Left ventricle myocardium inferior (tissue), 1 donor: ENCODE measurements at regions not wholly inside any gene's neighbourhood (a gene's known extent, or its start where the extent isn't known, plus 50 kb on each side); places are given as distances from the start of the nearest gene placed in this dataset.

Source experiments
- DNase-seq: peaks from one replicate; pipeline ENCODE4 v3.0.0-alpha.2; 2020
- H3K27ac ChIP-seq: fragments of 200-600 bp; replicated peaks from 2 replicates; pipeline ENCODE4 v1.8.0; 2021
- H3K27me3 ChIP-seq: fragments of 200-600 bp; 2 replicates; pipeline ENCODE4 v1.8.0; 2021; ENCODE audit warnings: low read depth
- H3K36me3 ChIP-seq: fragments of 200-600 bp; 2 replicates; pipeline ENCODE4 v1.8.0; 2021
- H3K4me1 ChIP-seq: fragments of 200-600 bp; 2 replicates; pipeline ENCODE4 v1.8.0; 2021
- H3K4me3 ChIP-seq: fragments of 200-600 bp; 2 replicates; pipeline ENCODE4 v1.8.0; 2021; ENCODE audit warnings: mild to moderate bottlenecking, moderate library complexity
- H3K9me3 ChIP-seq: fragments of 200-600 bp; replicated peaks from 2 replicates; pipeline ENCODE4 v1.8.0; 2021
- intact Hi-C: fragments of 100-400 bp; cut with micrococcal nuclease; formaldehyde crosslinking; loops from one replicate; pipeline ENCODE4 v1.11.0; 2022
- TF ChIP-seq, protein P1 (sequence below): fragments of 200-600 bp; IDR thresholded peaks from 2 replicates; pipeline ENCODE4 v1.8.0; 2021; ENCODE audit warnings: antibody characterized with exemption, mild to moderate bottlenecking, borderline replicate concordance
- donor health status: DM: no; HTN: yes; CAD: no; lungs with severe emphysema.

GRCh38 chr6:8191629-8192028 lies 89.3 kb upstream of the EEF1E1 start:
- intact Hi-C loops, result no loop called here
- TF ChIP-seq, protein P1, sequence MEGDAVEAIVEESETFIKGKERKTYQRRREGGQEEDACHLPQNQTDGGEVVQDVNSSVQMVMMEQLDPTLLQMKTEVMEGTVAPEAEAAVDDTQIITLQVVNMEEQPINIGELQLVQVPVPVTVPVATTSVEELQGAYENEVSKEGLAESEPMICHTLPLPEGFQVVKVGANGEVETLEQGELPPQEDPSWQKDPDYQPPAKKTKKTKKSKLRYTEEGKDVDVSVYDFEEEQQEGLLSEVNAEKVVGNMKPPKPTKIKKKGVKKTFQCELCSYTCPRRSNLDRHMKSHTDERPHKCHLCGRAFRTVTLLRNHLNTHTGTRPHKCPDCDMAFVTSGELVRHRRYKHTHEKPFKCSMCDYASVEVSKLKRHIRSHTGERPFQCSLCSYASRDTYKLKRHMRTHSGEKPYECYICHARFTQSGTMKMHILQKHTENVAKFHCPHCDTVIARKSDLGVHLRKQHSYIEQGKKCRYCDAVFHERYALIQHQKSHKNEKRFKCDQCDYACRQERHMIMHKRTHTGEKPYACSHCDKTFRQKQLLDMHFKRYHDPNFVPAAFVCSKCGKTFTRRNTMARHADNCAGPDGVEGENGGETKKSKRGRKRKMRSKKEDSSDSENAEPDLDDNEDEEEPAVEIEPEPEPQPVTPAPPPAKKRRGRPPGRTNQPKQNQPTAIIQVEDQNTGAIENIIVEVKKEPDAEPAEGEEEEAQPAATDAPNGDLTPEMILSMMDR, result no peak
- H3K27me3 ChIP-seq, result peaks cover 22% of the 10 kb centered on the region
- no peak for DNase-seq
- H3K27ac ChIP-seq, result no peak overlapping the region
- no peak overlapping the region for H3K4me3 ChIP-seq
- H3K9me3 ChIP-seq, result no peaks in the 10 kb centered on the region
- H3K4me1 ChIP-seq, result no peaks in the 10 kb centered on the region
- H3K36me3 ChIP-seq, result no peaks in the 10 kb centered on the region

- H3K4me1 ChIP-seq, result peaks cover 13% of the 10 kb centered on the region
- H3K27me3 ChIP-seq, result peaks cover 15% of the 10 kb centered on the region
- no peak overlapping the region for H3K4me3 ChIP-seq
- H3K27ac ChIP-seq, result no peak overlapping the region
- TF ChIP-seq, protein P1, result no peak
- intact Hi-C loops, result no loop called here
- no peaks in the 10 kb centered on the region for H3K36me3 ChIP-seq
- no peaks in the 10 kb centered on the region for H3K9me3 ChIP-seq
- no peak for DNase-seq
These were observed 84.9 kb upstream of the EEF1E1 start for GRCh38 chr6:8187209-8187608.

DNA sequence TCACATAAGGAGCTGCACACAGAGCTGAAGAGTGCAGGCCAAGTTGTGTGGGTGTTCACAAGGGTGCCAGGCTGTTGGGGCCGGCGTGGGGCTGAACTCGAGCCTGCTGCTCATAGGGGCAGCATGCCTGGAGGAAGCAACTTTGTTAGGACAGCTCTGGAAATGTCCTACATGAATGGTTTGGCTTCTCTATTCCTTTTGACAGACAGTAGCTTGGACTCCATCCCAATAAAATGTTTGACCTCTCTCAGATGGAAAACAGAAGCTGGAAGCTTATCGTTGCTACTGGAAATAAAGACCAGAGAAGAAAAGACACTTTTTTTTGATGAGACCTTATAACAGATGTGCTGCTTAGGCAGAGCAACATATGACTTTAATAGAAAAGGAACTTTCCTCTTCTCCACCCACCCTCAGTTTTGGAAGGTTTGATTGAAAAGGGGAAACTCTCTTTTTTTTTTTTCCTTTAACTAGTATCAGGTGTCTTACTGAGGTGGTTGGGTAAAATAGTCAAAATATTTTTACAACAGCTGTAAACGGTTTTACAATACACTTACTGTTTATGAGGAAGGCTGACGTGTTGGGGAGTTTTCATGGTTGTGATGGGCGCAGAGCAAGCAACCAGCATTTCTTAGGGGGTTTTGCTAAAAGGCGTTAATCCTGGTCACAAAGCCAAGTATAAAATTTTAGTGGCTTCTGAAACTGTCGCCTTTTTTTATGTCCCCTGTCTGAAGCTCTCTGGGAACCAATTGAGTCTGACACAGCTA lies 80.7 kb upstream of the EEF1E1 start:
- H3K4me1 ChIP-seq, result peaks cover 15% of the 10 kb centered on the region
- no peak for DNase-seq
- H3K27ac ChIP-seq, result no peak overlapping the region
- H3K27me3 ChIP-seq, result peaks cover 5% of the 10 kb centered on the region
- TF ChIP-seq, protein P1, result no peak
- intact Hi-C loops, result no loop called here
- no peaks in the 10 kb centered on the region for H3K9me3 ChIP-seq
- no peak overlapping the region for H3K4me3 ChIP-seq
- H3K36me3 ChIP-seq, result no peaks in the 10 kb centered on the region

DNA sequence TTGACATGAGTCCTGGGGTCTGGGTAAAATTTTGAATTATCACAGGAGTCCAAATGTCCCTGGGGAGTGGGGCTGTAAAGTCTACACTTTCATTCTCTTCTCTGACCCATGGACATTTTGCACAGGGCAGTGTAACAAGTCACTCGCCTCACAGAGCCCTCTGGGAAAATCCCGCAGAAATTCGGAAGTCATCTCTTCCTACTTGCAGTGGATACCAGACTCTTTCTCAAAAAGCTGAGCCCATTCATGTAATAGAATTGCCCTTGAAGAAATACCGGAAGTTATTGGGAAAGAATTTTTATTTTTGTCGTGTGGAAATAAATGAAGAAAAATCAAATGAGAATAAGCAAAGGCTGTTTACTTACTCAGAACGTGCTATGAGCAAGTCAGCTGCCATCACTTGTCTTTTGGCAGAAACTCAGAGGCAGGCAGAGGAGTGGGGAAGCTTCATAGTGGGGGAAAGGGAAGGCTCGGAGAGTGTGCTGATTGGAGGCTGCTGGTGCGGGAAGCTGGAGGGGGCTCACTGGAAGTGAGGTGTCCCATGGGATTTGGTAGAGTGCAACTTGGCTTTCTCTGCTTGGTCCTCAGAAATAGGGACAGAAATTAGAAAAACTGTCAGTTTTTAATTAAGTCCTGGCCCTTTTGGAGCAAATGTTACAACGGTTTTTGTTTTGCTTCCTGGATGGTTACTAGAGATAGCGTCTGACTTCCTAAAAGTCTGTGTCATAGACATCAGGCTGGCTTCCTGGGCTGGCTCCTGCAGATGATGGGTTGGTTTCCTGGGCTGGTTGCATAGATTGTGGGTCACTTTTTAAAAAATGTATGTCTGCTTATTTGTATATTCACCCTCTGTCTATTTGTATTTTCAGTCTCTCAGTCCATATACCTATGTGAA lies 79.8 kb upstream of the EEF1E1 start:
- no peak overlapping the region for H3K27ac ChIP-seq
- TF ChIP-seq, protein P1, result no peak
- H3K4me3 ChIP-seq, result peak overlapping the region; percentile 15
- H3K4me1 ChIP-seq, result peaks cover 15% of the 10 kb centered on the region
- H3K9me3 ChIP-seq, result no peaks in the 10 kb centered on the region
- no peaks in the 10 kb centered on the region for H3K36me3 ChIP-seq
- H3K27me3 ChIP-seq, result peaks cover 5% of the 10 kb centered on the region
- intact Hi-C loops, result no loop called here
- DNase-seq, result no peak

DNA sequence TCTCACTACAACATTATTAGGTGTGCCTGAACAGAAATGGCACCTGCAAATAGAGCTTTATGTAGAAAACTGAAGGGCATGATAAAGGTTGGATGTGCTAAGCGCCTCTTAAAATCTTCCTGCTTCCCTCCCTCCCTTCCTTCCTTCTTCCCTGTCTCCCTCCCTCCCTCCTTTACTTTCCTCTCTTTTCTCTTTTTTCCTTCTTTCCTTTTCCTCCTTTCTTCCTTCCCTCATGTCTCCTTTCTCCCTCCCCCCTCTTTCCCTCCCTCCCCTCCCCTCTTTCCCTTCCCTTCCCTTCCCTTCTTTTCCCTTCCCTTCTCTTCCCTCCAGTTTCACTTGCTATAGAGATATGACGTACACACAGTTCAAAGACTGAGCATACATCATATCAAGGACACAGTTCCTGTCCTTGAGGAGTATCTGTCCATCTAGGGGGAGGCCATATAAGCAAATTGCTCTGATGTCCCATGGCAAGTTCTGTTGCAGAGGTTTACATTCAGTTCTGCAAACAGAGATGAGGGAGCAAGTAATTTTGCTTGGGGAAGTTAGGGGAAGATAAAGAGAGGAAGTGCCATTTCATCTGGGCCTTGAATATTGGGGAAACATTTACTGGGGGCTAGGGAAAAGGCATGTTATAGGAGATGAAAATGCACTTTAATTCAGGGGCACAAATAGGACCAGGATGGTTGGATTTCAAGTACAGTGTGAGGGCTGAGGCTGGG lies 79.0 kb upstream of the EEF1E1 start:
- Histone ChIP-seq H3K4me3 (no peak overlapping the region), H3K9me3 (no peaks in the 10 kb centered on the region), H3K4me1 (peaks cover 15% of the 10 kb centered on the region), H3K36me3 (no peaks in the 10 kb centered on the region), H3K27me3 (peaks cover 5% of the 10 kb centered on the region), H3K27ac (no peak overlapping the region)
- intact Hi-C loops, result no loop called here
- TF ChIP-seq, protein P1, result no peak
- DNase-seq, result no peak
